OCI-LY1 (cell line): ENCODE measurements at regions not wholly inside any gene's neighbourhood (a gene's known extent, or its start where the extent isn't known, plus 50 kb on each side); places are given as distances from the start of the nearest gene placed in this dataset.

ENCODE experiments used
- CTCF ChIP-seq: fragments of 200-600 bp; sonication (generic), shearing (Covaris generic); IDR thresholded peaks from 2 replicates; pipeline ENCODE4 v1.5.1; 2017; ENCODE audit warnings: mild to moderate bottlenecking, antibody characterized with exemption, low read length, moderate library complexity, mixed read lengths
- EZH2 ChIP-seq: fragments of 200-600 bp; sonication (generic), shearing (Covaris generic); IDR thresholded peaks from 2 replicates; pipeline ENCODE4 v1.8.0; 2017; ENCODE audit warnings: borderline replicate concordance, mixed run types, mild to moderate bottlenecking, antibody characterized with exemption, low read length, moderate library complexity, mixed read lengths

GRCh38 chr2:43020990-43021669 is 205.3 kb downstream of the ZFP36L2 start:
- TF ChIP-seq EZH2 (no peak), CTCF (no peak)
